ENCODE measurements at regions not wholly inside any gene's neighbourhood (a gene's known extent, or its start where the extent isn't known, plus 50 kb on each side); places are given as distances from the start of the nearest gene placed in this dataset.
A peak's percentile ranks its signal among the peaks of the same experiment; 100 is the strongest.

DNA sequence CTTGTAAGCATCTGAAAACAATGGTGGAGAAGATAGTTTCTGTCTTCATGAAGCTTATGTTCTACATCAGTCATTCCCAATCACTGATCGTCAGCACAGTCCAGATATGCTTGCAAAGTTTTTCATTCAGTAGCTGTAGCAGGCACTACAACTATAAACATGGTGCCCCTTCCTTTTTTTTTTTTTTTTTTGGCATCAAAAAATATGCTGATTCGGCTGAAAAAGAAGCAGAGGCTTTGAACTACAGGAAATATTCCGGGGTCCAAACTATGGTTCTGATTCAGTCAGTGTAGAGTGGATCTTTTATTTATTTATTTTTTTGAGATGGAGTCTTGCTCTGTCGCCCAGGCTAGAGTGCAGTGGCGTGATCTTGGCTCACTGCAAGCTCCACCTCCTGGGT, 414.4 kb downstream of the OLFM4 start:
- no peaks in the 10 kb centered on the region for H3K4me1 ChIP-seq (replicated peaks in 1 of 4; ENCODE audit: control insufficient read depth in 3 of 4, insufficient read depth in 4 of 4, low read length in 3 of 4)
- H3K9me3 ChIP-seq (ENCODE audit: insufficient read depth in 2 of 2, low read depth in 1 of 2, low read length in 1 of 2), result peaks cover 7 to 15% of the 10 kb centered on the region in 2 experiments; a peak in 3 of 4 replicates
- H2BK15ac ChIP-seq (ENCODE audit: low read length), result no peak overlapping the region
- H3K4me2 ChIP-seq (ENCODE audit: insufficient read depth in 1 of 2, low read depth in 2 of 2, low read length in 2 of 2), result no peak overlapping the region
- H3K27ac ChIP-seq (ENCODE audit: low read depth, low read length), result no peak overlapping the region
- no peak overlapping the region for H3K23ac ChIP-seq (ENCODE audit: insufficient read length)
- H3K9ac ChIP-seq (replicated peaks in 1 of 4; ENCODE audit: extremely low read depth in 1 of 4, low read depth in 3 of 4, low read length in 3 of 4), result no peak overlapping the region
- no peaks in the 10 kb centered on the region for H3K36me3 ChIP-seq (ENCODE audit: control insufficient read depth in 2 of 4, insufficient read depth in 4 of 4, low read length in 3 of 4)
- H2AK5ac ChIP-seq (ENCODE audit: low read depth, low read length), result no peak overlapping the region
- no peak overlapping the region for H2AFZ ChIP-seq (ENCODE audit: low read length)
- H3K79me1 ChIP-seq (ENCODE audit: low read depth, low read length), result no peaks in the 10 kb centered on the region
- H3K56ac ChIP-seq (replicated peaks; ENCODE audit: insufficient read length, low read depth, low read length), result no peak overlapping the region
- H3K4ac ChIP-seq (replicated peaks; ENCODE audit: insufficient read length, low read depth, low read length), result no peak overlapping the region
- H3K23me2 ChIP-seq (ENCODE audit: low read depth, low read length), result no peaks in the 10 kb centered on the region
- H4K20me1 ChIP-seq (replicated peaks in 1 of 2; ENCODE audit: control insufficient read depth in 1 of 2, insufficient read depth in 2 of 2, low read length in 2 of 2), result no peaks in the 10 kb centered on the region
- ChIA-PET POLR2A (ENCODE audit: partially characterized antibody) (no interaction called here), CTCF (ENCODE audit: partially characterized antibody) (no interaction called here)
- no peak overlapping the region for H2BK5ac ChIP-seq (ENCODE audit: low read depth, low read length)
- no peak overlapping the region for H4K8ac ChIP-seq (ENCODE audit: extremely low read depth, insufficient read depth, low read length)
- no peak overlapping the region for H2BK12ac ChIP-seq (ENCODE audit: low read depth, low read length)
- H3K27me3 ChIP-seq (replicated peaks in 1 of 4; ENCODE audit: control insufficient read depth in 3 of 4, extremely low read depth in 1 of 4, insufficient read depth in 3 of 4, low read length in 3 of 4), result no peaks in the 10 kb centered on the region
- no peak for DNase-seq (ENCODE audit: low read depth in 1 of 2, low spot score in 2 of 2)
- WGBS, 2 experiments (ENCODE audit: extremely low coverage in 1 of 2, insufficient coverage in 1 of 2, insufficient read length in 1 of 2, insufficient replicate concordance in 2 of 2, low coverage in 1 of 2, low lambda C conversion rate in 2 of 2, missing lambda C conversion rate in 1 of 2), result 99% methylated on average over 5 of the region's 5 CpGs; no CpG with 5 or more reads in 1 of the 2 experiments
- H2BK120ac ChIP-seq (replicated peaks; ENCODE audit: low read depth, low read length), result no peak overlapping the region
- H3K18ac ChIP-seq (ENCODE audit: extremely low read depth, low read length), result no peak overlapping the region
- no peak overlapping the region for H4K91ac ChIP-seq (replicated peaks; ENCODE audit: insufficient read length, low read length)
- H3K79me2 ChIP-seq (ENCODE audit: control insufficient read depth in 1 of 2, insufficient read depth in 2 of 2, low read length in 2 of 2), result no peaks in the 10 kb centered on the region
- TF ChIP-seq MAFK (IDR thresholded peaks at IDR 0.05; ENCODE audit: low read depth, low read length), result peak; percentile 85; the same call in 1 of the 2 replicates
- TF ChIP-seq CBX5 (IDR thresholded peaks at IDR 0.05; ENCODE audit: low read depth, low read length), result no peak
- H3K14ac ChIP-seq (ENCODE audit: insufficient read length), result no peak overlapping the region
- FAIRE-seq, result no peak
- no peak overlapping the region for H3K4me3 ChIP-seq (ENCODE audit: extremely low read depth in 1 of 4, insufficient read depth in 2 of 4, low read depth in 3 of 4, low read length in 4 of 4)
- H2BK20ac ChIP-seq (ENCODE audit: low read length), result no peak overlapping the region
- no peak overlapping the region for H4K5ac ChIP-seq (ENCODE audit: insufficient read length, low read depth, low read length)
